Mesenchymal stem cell (in vitro differentiated cells and primary cell): ENCODE measurements at regions not wholly inside any gene's neighbourhood (a gene's known extent, or its start where the extent isn't known, plus 50 kb on each side); places are given as distances from the start of the nearest gene placed in this dataset.

Source experiments
- DNase-seq: peaks from one replicate; pipeline ENCODE4 v3.0.0-alpha.2; 2013
- H2AFZ ChIP-seq: one replicate; pipeline ENCODE4 v1.6.1; 2013; ENCODE audit warnings: low read depth, mild to moderate bottlenecking, control low read depth, inconsistent platforms, low read length, moderate library complexity
- H2AK5ac ChIP-seq: 2 replicates; pipeline ENCODE4 v1.6.1; 2013; ENCODE audit warnings: low read length, moderate library complexity, mild to moderate bottlenecking, inconsistent platforms; ENCODE audit not compliant: severe bottlenecking
- H2BK120ac ChIP-seq: one replicate; pipeline ENCODE4 v1.6.1; 2013; ENCODE audit warnings: low read depth, mild to moderate bottlenecking, inconsistent platforms, low read length, moderate library complexity
- H2BK12ac ChIP-seq, 2 experiments: one replicate each; pipeline ENCODE4 v1.6.1; 2013; ENCODE audit warnings: inconsistent platforms in 2 of 2, low read length in 2 of 2, mild to moderate bottlenecking in 2 of 2, moderate library complexity in 2 of 2, control low read depth in 1 of 2
- H2BK15ac ChIP-seq: one replicate; pipeline ENCODE4 v1.6.1; 2013; ENCODE audit warnings: mild to moderate bottlenecking, low read depth, inconsistent platforms; ENCODE audit not compliant: poor library complexity, severe bottlenecking
- H2BK5ac ChIP-seq: 2 replicates; pipeline ENCODE4 v1.6.1; 2013; ENCODE audit warnings: low read depth, mild to moderate bottlenecking, low read length, control low read depth, inconsistent platforms; ENCODE audit not compliant: poor library complexity, severe bottlenecking
- H3K14ac ChIP-seq, 2 experiments: one replicate each; pipeline ENCODE4 v1.6.1; 2013; ENCODE audit warnings: inconsistent platforms in 2 of 2, low read length in 2 of 2, control low read depth in 1 of 2, mild to moderate bottlenecking in 1 of 2, moderate library complexity in 1 of 2
- H3K18ac ChIP-seq, 2 experiments: one replicate each; pipeline ENCODE4 v1.6.1; 2013; ENCODE audit warnings: inconsistent platforms in 2 of 2, low read length in 2 of 2, control low read depth in 1 of 2, low read depth in 1 of 2, mild to moderate bottlenecking in 1 of 2
- H3K23ac ChIP-seq, 2 experiments: one replicate each; pipeline ENCODE4 v1.6.1; 2013; ENCODE audit warnings: inconsistent platforms in 2 of 2, low read length in 2 of 2, mild to moderate bottlenecking in 2 of 2, moderate library complexity in 2 of 2, control low read depth in 1 of 2
- H3K27ac ChIP-seq: 2 replicates; pipeline ENCODE4 v1.5.1; 2013; ENCODE audit warnings: mild to moderate bottlenecking, moderate library complexity, low read length, control low read depth, inconsistent platforms; ENCODE audit not compliant: poor library complexity, severe bottlenecking
- H3K27me3 ChIP-seq, 2 experiments: 2 replicates each; pipeline versions ENCODE4 v1.6.1 to v1.7.0; 2013; ENCODE audit warnings: low read length in 2 of 2, mild to moderate bottlenecking in 2 of 2, moderate library complexity in 2 of 2, control low read depth in 1 of 2, inconsistent platforms in 1 of 2; ENCODE audit not compliant: control insufficient read depth in 1 of 2, insufficient read depth in 1 of 2
- H3K36me3 ChIP-seq, 2 experiments: 2 replicates each; pipeline versions ENCODE4 v1.6.1 to v1.7.0; 2013; ENCODE audit warnings: low read length in 2 of 2, control low read depth in 1 of 2, inconsistent platforms in 1 of 2, low read depth in 1 of 2, mild to moderate bottlenecking in 1 of 2; ENCODE audit not compliant: insufficient read depth in 2 of 2, control insufficient read depth in 1 of 2
- H3K4ac ChIP-seq, 2 experiments: one replicate each; pipeline ENCODE4 v1.6.1; 2013; ENCODE audit warnings: inconsistent platforms in 2 of 2, low read length in 2 of 2, mild to moderate bottlenecking in 2 of 2, moderate library complexity in 2 of 2, control low read depth in 1 of 2, low read depth in 1 of 2
- H3K4me1 ChIP-seq: 2 replicates; pipeline ENCODE4 v1.6.1; 2013; ENCODE audit warnings: low read depth, low read length, control low read depth; ENCODE audit not compliant: control insufficient read depth, insufficient read depth
- H3K4me2 ChIP-seq: 2 replicates; pipeline ENCODE4 v1.6.1; 2013; ENCODE audit warnings: low read length, mild to moderate bottlenecking, inconsistent platforms; ENCODE audit not compliant: poor library complexity, severe bottlenecking
- H3K4me3 ChIP-seq, 2 experiments: 2 replicates each; pipeline versions ENCODE4 v1.5.1 to v1.7.0; 2013; ENCODE audit warnings: low read length in 2 of 2, mild to moderate bottlenecking in 2 of 2, control low read depth in 1 of 2, low read depth in 1 of 2; ENCODE audit not compliant: insufficient read depth in 1 of 2
- H3K79me1 ChIP-seq: replicated peaks from 2 replicates; pipeline ENCODE4 v1.6.1; 2013; ENCODE audit warnings: mild to moderate bottlenecking, control low read depth, low read length, inconsistent platforms; ENCODE audit not compliant: poor library complexity, severe bottlenecking
- H3K9ac ChIP-seq: 2 replicates; pipeline ENCODE4 v1.7.0; 2013; ENCODE audit warnings: mild to moderate bottlenecking, low read length, moderate library complexity
- H3K9me3 ChIP-seq: 2 replicates; pipeline ENCODE4 v1.7.0; 2013; ENCODE audit warnings: mild to moderate bottlenecking, low read length; ENCODE audit not compliant: control insufficient read depth
- H4K8ac ChIP-seq: one replicate; pipeline ENCODE4 v1.6.1; 2013; ENCODE audit warnings: inconsistent platforms, mild to moderate bottlenecking, low read length, moderate library complexity
- H4K91ac ChIP-seq: one replicate; pipeline ENCODE4 v1.6.1; 2013; ENCODE audit warnings: mild to moderate bottlenecking, low read length, inconsistent platforms
- WGBS: methylation state at CpG from one replicate; pipeline ENCODE4 v1.1.7; 2013; ENCODE audit warnings: mixed read lengths; 5-methylcytosine and 5-hydroxymethylcytosine counted together

- Histone ChIP-seq H3K4me2 (no peak overlapping the region), H3K4ac (no peak overlapping the region), H2BK15ac (no peak overlapping the region), H3K27ac (no peak overlapping the region), H3K4me3 (no peak overlapping the region), H3K23ac (no peak overlapping the region), H2AFZ (no peak overlapping the region), H2BK120ac (no peak overlapping the region), H3K79me1 (no peaks in the 10 kb centered on the region), H3K4me1 (no peaks in the 10 kb centered on the region), H2BK5ac (no peak overlapping the region), H4K91ac (no peak overlapping the region), H2AK5ac (no peak overlapping the region), H3K14ac (no peak overlapping the region), H3K27me3 (no peaks in the 10 kb centered on the region), H4K8ac (no peak overlapping the region), H2BK12ac (no peak overlapping the region), H3K36me3 (no peaks in the 10 kb centered on the region), H3K18ac (no peak overlapping the region), H3K9ac (no peak overlapping the region), H3K9me3 (no peaks in the 10 kb centered on the region)
- WGBS = 100% methylated on average over 1 of the region's 1 CpG
- DNase-seq = no peak
Observed at GRCh38 chr12:90203556-90203955, 494.9 kb upstream of the ATP2B1 start.

- Histone ChIP-seq H3K27ac (no peak overlapping the region), H2BK5ac (no peak overlapping the region), H2AK5ac (no peak overlapping the region), H3K36me3 (no peaks in the 10 kb centered on the region), H3K4ac (no peak overlapping the region), H3K4me3 (no peak overlapping the region), H4K91ac (no peak overlapping the region), H2BK120ac (no peak overlapping the region), H3K4me2 (no peak overlapping the region), H2BK15ac (no peak overlapping the region), H4K8ac (no peak overlapping the region), H3K4me1 (no peaks in the 10 kb centered on the region), H2BK12ac (no peak overlapping the region), H3K79me1 (no peaks in the 10 kb centered on the region), H3K23ac (no peak overlapping the region), H3K9ac (no peak overlapping the region), H3K9me3 (no peaks in the 10 kb centered on the region), H3K14ac (no peak overlapping the region), H3K27me3 (no peaks in the 10 kb centered on the region), H2AFZ (no peak overlapping the region), H3K18ac (no peak overlapping the region)
- no CpG with 5 or more reads among the region's 1 CpG for WGBS
- DNase-seq = no peak
Observed at GRCh38 chr12:90199006-90199405, 490.4 kb upstream of the ATP2B1 start.

GRCh38 chr12:90193500-90193899 is 484.9 kb upstream of the ATP2B1 start:
- H2AFZ ChIP-seq = no peak overlapping the region
- no peak overlapping the region for H3K18ac ChIP-seq
- H2BK120ac ChIP-seq = no peak overlapping the region
- H2BK5ac ChIP-seq = no peak overlapping the region
- DNase-seq = no peak
- H3K79me1 ChIP-seq = no peaks in the 10 kb centered on the region
- no peak overlapping the region for H3K4ac ChIP-seq
- no peak overlapping the region for H3K23ac ChIP-seq
- no peaks in the 10 kb centered on the region for H3K4me1 ChIP-seq
- WGBS = 100% methylated on average over 1 of the region's 3 CpGs
- H3K27ac ChIP-seq = no peak overlapping the region
- no peak overlapping the region for H3K4me3 ChIP-seq
- no peak overlapping the region for H3K4me2 ChIP-seq
- no peak overlapping the region for H3K9ac ChIP-seq
- no peaks in the 10 kb centered on the region for H3K9me3 ChIP-seq
- no peaks in the 10 kb centered on the region for H3K36me3 ChIP-seq
- no peaks in the 10 kb centered on the region for H3K27me3 ChIP-seq
- H3K14ac ChIP-seq = no peak overlapping the region
- H2BK12ac ChIP-seq = no peak overlapping the region
- H4K91ac ChIP-seq = no peak overlapping the region
- H4K8ac ChIP-seq = no peak overlapping the region
- H2AK5ac ChIP-seq = no peak overlapping the region
- H2BK15ac ChIP-seq = no peak overlapping the region

- H4K8ac ChIP-seq = no peak overlapping the region
- no peaks in the 10 kb centered on the region for H3K79me1 ChIP-seq
- H3K4me3 ChIP-seq = no peak overlapping the region
- H3K14ac ChIP-seq = no peak overlapping the region
- H3K9ac ChIP-seq = no peak overlapping the region
- no peak overlapping the region for H3K23ac ChIP-seq
- H4K91ac ChIP-seq = no peak overlapping the region
- no peak overlapping the region for H2BK15ac ChIP-seq
- H2AFZ ChIP-seq = no peak overlapping the region
- no peak overlapping the region for H3K18ac ChIP-seq
- H3K27me3 ChIP-seq = no peaks in the 10 kb centered on the region
- H3K9me3 ChIP-seq = peaks cover 6% of the 10 kb centered on the region
- no peak overlapping the region for H2BK5ac ChIP-seq
- H2BK12ac ChIP-seq = no peak overlapping the region
- no peak overlapping the region for H2AK5ac ChIP-seq
- H3K4me1 ChIP-seq = no peaks in the 10 kb centered on the region
- WGBS = 100% methylated on average over 1 of the region's 2 CpGs
- no peak overlapping the region for H3K27ac ChIP-seq
- no peak overlapping the region for H3K4ac ChIP-seq
- H3K36me3 ChIP-seq = no peaks in the 10 kb centered on the region
- no peak overlapping the region for H2BK120ac ChIP-seq
- DNase-seq = no peak
- H3K4me2 ChIP-seq = no peak overlapping the region
Observed at GRCh38 chr12:90188857-90189256, 480.2 kb upstream of the ATP2B1 start.
